GM20000 (cell line): ENCODE measurements at regions not wholly inside any gene's neighbourhood (a gene's known extent, or its start where the extent isn't known, plus 50 kb on each side); places are given as distances from the start of the nearest gene placed in this dataset.

Experiments used
- DNase-seq: peaks from one replicate; pipeline ENCODE4 v3.0.0; 2012; ENCODE audit warnings: low spot score
- TF ChIP-seq, protein P1 (sequence below): IDR thresholded peaks from 2 replicates; pipeline ENCODE4 v1.5.1; 2012; ENCODE audit warnings: mild to moderate bottlenecking, control low read depth; ENCODE audit errors: extremely low read depth, missing control alignments

- no peak for DNase-seq
Observed at GRCh38 chr4:148737061-148737770, 295.0 kb upstream of the NR3C2 start.

GRCh38 chr4:148735432-148736155 is 293.4 kb upstream of the NR3C2 start:
- no peak for DNase-seq
- TF ChIP-seq, protein P1, sequence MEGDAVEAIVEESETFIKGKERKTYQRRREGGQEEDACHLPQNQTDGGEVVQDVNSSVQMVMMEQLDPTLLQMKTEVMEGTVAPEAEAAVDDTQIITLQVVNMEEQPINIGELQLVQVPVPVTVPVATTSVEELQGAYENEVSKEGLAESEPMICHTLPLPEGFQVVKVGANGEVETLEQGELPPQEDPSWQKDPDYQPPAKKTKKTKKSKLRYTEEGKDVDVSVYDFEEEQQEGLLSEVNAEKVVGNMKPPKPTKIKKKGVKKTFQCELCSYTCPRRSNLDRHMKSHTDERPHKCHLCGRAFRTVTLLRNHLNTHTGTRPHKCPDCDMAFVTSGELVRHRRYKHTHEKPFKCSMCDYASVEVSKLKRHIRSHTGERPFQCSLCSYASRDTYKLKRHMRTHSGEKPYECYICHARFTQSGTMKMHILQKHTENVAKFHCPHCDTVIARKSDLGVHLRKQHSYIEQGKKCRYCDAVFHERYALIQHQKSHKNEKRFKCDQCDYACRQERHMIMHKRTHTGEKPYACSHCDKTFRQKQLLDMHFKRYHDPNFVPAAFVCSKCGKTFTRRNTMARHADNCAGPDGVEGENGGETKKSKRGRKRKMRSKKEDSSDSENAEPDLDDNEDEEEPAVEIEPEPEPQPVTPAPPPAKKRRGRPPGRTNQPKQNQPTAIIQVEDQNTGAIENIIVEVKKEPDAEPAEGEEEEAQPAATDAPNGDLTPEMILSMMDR = no peak

More at GRCh38 chr4:148737061-148737770, 295.0 kb upstream of the NR3C2 start:
- TF ChIP-seq, protein P1 = no peak

- TF ChIP-seq, protein P1 = no peak
- DNase-seq = no peak
Observed at GRCh38 chr4:148730766-148731165, 288.6 kb upstream of the NR3C2 start.

DNA sequence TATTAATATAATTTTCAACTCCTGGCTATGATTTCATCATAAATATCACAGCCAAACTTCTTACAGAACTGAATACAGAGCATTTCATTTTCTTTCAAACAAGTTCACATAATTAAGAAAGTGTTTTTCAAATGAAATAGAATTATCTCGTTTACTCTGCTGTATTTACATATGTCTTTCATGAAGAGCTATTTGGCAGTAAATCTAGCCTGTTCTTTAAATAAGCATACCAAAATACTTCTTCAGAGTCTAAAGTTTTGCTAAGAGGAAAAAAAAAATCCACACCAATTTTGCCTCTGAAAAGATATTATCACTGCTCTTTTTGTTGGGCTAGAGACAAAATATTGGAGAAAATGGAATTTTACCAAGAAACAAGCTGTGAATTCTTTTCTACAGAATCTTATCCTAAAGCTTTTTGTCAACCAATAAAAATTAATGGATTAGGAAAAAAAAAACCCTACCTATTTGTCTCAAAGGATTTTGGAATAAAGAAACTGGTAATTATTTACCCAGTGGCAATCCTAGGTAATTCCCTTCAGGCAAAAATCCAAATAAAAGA is 287.9 kb upstream of the NR3C2 start:
- DNase-seq = no peak
- TF ChIP-seq, protein P1 = no peak

DNA sequence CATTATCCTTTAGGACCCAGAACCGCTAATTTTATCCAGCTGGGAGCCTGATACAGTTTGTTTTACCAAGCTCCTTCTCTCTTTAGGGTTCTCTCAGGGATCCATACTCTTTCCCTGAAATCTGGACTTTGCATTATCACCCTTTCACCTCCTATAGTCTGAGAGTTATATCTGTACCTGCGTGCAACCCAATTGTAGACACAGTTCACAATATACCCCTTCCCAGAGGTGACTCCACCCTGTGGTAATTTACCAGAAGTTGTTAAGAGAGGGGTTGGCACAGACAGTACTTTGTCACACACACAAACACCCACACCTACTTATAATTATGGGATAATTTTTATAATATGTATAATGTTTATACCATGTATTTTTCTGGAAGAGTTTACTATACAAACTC is 275.8 kb upstream of the NR3C2 start:
- no peak for DNase-seq
- TF ChIP-seq, protein P1 = no peak

DNA sequence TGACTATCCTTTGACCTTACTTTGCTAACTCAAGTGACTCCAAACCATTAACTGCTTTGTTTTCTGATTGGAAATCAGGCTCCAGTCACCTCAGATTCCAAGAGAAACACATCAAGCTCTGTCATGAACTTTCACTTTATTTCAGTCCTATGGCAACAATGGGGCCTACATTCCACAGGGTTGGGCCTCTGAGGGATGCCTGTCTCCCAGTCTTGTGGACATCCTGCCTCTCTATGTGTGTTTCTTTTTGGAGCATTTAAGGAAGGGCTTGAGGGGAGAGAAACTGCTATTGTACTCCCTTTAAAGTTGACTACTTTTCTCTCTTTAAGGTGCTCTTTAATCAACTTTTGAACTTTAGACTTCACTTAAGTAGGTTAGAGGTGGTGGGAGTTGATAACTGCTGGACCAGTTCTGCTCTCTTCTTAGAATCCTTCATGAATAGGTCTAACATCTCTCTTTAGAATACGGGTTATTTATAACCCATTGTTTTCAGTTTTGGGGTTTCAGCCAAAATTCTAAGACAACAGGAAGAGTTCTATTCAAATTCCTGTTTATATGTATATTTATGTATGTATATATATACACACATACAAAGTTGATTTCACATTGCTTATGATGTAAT is 274.3 kb upstream of the NR3C2 start:
- TF ChIP-seq, protein P1 = no peak
- no peak for DNase-seq

DNA sequence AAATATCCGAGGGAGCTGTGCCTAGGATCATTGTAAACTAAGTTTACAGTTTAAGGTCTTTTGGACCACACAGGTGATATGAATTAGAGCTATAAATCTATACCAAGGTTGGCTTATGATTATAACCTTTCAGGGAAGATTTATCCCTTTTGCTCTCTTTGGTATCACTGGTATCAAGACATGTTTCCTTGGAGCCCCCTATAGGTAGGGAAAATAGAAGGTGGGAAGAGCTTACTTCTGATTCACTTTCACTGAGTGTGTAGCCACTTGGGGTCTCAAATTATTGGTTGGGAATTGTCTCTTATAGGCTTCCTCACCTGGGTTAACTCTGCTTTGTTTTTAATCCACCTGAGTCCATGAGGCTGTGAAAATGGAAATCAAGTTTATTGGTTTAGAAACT is 262.1 kb upstream of the NR3C2 start:
- TF ChIP-seq, protein P1 = no peak
- no peak for DNase-seq
